Vagina (tissue), 2 donors: ENCODE measurements at regions not wholly inside any gene's neighbourhood (a gene's known extent, or its start where the extent isn't known, plus 50 kb on each side); places are given as distances from the start of the nearest gene placed in this dataset.

Experiments
- POLR2AphosphoS5 ChIP-seq, 2 donors: sonication (generic); formaldehyde crosslinking; IDR thresholded peaks; one replicate each; pipeline ENCODE4 v1.9.0; 2017; ENCODE audit warnings: antibody characterized with exemption in 2 of 2, mild to moderate bottlenecking in 2 of 2, low read depth in 1 of 2; ENCODE audit not compliant: insufficient read depth in 1 of 2
- TF ChIP-seq, protein P1 (sequence below), 3 experiments: fragments of 450-650 bp in 2 of 3; fragments of 200-600 bp in 1 of 3; sonication (generic) in 1 of 3; IDR thresholded peaks; one replicate each; pipeline ENCODE4 v1.5.1; 2017 to 2019; ENCODE audit warnings: antibody characterized with exemption in 3 of 3, mild to moderate bottlenecking in 2 of 3, moderate library complexity in 2 of 3

DNA sequence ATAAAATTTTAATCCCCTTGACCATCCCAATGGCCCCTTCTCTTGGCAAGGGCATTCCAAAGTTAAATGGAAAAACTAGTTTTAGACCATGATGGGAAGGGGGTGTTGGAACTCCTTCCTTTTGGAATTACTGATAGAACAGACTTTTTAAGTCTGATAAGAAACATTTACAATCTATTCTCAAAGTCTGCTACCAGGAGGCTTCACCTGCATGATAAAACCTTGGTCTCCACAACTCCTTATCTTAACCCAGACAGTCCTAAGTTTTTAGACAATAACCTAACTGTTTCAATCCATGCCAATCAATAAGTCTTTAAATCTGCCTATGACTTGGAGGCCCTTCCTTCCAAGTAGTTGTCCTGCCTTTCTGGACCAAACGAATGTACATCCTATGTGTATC, 63.9 kb upstream of the PGRMC2 start:
- TF ChIP-seq, protein P1, sequence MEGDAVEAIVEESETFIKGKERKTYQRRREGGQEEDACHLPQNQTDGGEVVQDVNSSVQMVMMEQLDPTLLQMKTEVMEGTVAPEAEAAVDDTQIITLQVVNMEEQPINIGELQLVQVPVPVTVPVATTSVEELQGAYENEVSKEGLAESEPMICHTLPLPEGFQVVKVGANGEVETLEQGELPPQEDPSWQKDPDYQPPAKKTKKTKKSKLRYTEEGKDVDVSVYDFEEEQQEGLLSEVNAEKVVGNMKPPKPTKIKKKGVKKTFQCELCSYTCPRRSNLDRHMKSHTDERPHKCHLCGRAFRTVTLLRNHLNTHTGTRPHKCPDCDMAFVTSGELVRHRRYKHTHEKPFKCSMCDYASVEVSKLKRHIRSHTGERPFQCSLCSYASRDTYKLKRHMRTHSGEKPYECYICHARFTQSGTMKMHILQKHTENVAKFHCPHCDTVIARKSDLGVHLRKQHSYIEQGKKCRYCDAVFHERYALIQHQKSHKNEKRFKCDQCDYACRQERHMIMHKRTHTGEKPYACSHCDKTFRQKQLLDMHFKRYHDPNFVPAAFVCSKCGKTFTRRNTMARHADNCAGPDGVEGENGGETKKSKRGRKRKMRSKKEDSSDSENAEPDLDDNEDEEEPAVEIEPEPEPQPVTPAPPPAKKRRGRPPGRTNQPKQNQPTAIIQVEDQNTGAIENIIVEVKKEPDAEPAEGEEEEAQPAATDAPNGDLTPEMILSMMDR (IDR thresholded peaks at IDR 0.05): no peak
- no peak for TF ChIP-seq POLR2AphosphoS5 (IDR thresholded peaks at IDR 0.05; ENCODE audit: insufficient read depth in 1 of 2, low read depth in 1 of 2)
